NK-92 (cell line): ENCODE measurements at regions not wholly inside any gene's neighbourhood (a gene's known extent, or its start where the extent isn't known, plus 50 kb on each side); places are given as distances from the start of the nearest gene placed in this dataset.

ENCODE experiments used
- DNase-seq: peaks from one replicate; lab custom pipeline; 2025; ENCODE audit not compliant: unreplicated experiment; lab: John Stamatoyannopoulos, UW

DNA sequence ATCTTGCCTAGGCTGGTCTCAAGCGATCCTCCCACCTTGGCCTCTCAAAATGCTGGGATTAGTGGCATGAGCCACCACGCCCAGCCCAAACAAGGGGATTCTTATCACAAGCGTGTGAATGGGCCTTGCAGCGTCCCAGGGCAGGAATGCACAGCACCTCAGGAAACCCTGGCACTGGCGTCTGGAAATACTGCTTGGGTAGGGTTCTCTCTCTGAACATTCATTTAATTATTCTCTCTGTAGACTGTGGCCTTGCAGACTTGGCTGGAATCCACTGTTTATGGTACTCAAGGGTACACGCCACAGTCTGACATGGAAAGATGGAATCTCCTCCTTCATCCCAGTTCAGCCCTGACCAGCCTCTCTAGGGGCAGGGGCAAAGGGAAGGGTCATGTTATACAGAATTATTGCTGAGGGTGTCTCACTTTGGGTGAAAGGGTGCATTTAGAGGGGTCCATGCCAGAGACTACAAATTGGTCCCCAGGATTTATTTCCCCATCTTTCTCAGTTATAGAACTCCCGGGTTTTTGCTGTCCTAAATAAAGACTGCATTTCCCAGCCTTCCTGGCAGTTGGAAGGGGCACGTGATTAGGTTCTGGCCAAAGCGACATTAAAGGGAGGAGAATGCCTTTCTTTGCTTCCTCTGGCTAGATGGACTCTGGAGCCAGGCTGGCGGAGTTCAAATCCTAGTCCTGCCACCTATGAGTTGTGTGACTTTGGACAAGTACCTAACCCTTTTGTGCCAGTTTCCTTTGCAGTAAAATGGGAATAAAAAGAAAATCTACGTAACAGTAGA lies 147.2 kb upstream of the HAAO start:
- no peak for DNase-seq

GRCh38 chr2:42938671-42939370 lies 146.4 kb upstream of the HAAO start:
- no peak for DNase-seq

DNA sequence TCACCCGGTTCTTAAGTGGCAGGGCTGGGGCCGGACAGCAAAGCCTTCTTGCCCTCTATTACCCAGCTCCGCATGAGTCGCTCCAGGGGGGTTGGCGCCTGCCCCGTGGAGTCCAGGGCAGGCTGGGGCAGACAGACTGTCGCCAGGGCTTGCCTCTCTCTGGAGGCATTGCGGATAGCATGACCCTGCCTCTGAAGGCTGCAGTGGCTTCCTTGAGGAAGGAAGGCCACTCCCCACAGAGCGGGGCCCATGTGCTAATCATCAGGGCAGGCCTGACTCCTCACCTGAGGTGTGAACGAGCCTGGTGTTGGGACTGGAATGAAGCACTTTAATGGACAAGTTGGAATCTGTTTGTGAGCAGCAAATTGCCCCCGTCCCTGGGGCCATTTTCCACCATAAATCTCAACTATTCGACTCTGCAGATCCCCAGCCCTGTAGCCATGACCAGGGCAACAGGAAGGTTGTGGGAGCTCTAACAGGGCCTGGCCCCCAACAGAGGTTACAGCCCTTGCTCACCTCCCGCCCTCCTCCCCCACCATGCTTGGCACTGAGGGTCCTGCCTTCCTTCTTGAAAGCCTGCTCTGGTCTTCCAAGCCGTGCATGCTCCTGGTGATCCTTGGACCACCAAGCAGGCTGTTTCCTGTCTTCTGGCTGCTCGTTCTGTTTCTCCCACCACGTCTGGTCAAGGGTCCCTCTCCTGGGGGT lies 144.9 kb upstream of the HAAO start:
- no peak for DNase-seq

GRCh38 chr2:42935692-42936671 lies 143.6 kb upstream of the HAAO start:
- DNase-seq: no peak

DNA sequence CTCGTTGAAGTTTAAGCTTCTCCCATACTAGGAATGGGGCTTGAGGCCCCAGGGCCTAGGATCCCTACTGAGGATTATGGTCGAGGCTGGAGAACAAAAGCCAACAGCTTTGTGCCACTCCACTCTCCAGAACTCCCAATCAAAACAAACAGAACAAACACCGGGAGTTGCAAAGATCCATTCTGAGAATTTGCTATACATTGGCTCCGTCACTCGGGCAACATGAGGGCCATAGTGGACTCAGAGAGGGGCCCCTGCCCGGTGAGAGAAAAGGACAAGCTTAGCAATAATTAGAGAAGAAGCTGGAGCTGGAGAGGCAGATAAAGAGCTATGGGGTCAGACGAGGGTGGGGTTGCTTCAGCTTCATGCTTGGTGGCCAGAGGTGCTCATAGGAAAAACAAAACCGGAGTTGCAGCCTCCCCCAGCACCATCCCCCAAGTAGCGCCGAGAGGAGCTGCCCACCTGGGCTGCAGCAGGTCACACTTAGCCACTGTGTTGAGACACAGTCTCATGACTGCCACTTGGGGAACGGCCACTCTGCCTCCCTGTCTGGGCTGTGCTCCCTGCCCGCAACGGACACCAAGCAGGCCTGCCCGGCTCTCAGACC lies 142.3 kb upstream of the HAAO start:
- no peak for DNase-seq

DNA sequence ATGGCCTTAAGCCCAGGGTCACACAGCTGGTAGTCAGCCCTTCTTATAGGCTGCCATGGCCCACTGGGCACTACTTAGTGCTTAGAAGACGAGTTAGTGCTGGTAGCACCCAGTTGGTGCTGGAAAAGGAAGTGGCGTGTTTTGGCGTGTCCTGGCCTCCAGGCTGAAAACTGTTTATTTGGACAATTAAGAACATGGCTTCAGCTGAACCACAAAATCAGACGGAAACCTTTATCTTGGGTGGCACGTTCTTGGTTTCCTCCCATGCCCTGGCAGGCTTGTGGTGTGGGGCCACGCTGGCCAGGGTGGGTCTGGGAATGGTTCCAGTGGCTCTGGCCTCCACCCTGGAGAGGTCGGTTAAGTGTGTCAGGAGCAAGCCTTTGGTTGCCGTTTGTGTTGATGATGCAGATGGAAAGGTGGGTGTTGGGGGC lies 141.5 kb upstream of the HAAO start:
- no peak for DNase-seq

GRCh38 chr2:42932271-42933151 lies 140.1 kb upstream of the HAAO start:
- no peak for DNase-seq

DNA sequence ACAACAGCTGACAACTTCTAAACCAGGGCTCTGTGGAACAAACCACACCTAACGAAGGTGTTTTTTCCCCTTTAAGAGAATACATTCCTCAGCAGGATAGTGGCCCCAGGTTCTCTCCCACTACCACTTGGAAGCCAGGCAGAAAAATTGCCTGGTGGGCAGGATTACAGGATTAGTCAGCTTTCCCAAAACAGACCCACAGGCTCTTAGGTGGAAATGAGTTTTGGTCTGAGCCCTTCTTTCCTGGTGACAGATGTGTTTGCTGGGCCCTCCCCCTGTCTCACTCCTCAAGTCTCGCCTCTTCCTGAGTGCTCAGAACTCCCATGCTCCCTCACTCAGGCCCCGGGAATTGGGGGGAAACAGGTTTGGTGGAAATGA lies 139.4 kb upstream of the HAAO start:
- no peak for DNase-seq

DNA sequence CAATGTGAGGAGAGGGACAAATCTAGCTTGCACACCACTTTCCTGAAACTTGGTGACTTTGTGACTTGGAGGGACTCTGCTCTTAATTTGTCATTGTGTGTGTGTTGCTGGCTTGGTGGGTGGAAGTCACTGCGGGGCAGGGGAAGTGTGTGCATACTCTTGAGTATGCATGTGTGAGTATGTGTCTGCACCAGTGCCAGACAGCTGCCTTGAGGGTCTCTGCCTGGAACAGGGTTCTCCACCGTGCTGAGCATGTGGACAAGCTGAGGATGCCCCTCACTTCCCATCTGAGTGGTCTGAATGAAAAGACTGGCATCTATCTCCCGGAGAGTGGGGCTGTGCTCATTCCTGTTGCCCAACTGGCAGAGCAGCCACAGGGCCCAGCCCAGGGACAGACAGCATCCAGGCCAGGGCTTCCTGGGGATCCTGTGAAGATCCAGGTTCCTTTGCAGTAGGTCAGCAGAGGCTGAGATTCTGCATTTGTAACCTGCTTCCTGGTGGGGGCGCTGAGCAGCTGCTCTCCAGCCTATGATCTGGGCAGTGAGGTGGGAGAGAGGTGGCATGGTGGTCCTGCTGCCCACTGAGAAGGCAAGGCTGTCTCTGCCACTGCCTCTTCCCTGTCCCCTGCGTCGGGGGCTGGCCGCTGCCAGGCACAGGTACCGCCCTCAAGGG lies 138.9 kb upstream of the HAAO start:
- no peak for DNase-seq

DNA sequence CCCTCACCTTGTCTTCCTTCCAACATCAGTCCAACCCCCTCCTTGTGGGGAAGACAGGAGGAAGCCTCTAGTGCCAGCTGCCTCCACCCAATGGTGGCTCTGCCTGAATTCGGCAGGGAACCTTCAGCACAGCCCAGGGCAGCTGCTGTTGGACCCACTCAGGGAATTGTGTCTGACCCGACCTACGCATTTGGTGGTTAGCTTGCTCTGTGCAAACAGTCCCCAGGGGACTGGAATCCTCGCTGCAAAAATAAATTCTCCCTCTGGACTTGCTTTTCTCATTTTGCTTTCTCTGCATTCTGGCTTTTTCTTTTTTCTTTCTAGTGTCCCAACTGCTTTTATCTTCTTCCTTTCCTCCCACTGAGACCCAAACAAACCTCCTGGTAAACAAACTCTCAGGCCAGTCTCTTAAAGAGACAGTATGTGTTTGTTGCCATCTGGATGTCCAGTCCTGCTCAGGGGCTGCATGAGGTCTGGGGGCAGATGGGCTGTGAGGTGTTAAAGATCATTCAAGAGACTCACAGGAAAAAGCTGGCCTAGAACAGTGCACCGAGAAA lies 137.7 kb upstream of the HAAO start:
- DNase-seq: no peak

DNA sequence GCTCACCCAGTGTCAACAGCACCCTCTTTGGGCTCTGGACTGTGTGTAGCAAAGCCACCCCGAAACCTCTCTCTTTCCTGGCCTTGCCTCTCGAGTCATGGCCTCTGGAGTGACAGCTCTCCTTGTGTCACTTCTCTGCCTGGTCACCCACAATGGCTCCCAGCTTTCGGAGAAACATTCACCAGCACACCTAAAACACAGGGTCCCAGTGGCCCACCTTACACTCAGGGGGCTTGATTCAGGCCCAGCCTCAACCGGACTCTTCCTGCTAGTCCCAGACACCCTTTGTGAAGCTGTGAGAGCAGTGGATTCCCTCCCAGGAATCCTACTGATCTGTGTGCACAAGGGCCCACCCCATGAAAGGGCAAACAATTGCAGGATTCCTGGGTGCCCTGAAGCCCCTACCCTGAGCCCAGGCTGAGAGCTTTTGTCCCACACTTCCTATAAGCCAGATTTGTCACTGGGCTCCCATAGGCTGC lies 137.2 kb upstream of the HAAO start:
- no peak for DNase-seq

DNA sequence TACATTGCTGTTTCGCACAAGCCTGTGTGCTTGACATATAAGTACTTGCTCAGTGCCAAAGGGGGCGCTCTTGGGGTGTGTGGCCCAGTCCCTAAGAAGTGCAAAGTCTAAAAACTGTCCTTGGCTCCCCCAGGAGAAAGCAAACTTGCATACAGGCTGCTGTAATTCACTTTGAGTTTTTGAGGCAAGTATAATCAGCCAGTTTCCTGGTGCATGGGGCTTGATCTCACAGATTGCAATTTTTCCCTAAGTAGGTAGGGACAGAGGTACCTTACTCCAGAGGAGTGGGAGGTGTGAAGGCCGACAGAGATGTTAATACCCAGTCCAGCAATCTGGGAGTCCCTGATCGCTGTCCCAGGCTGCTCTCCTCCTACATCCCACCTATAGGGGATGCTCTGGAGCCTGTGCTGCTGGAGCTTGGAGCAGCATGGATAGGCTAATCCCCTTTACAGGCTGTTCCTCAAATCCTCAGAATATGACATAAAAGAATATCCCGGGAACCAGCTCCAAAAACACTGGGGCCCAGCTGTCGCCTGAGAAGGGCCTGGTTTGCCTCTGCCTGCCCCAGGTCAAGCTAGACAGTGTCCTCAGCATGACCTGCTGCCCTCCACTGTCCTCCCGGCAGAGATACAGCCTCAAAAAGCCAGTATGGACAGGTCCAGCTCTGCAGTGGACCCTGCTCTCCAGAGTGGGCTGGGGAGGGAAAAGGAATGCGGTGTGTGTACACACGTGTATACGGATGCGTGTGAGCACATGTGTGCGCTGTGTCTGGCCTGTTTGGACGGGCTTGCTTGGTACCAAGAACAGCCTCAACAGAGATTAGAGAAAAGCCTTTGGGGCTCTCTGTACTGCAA lies 136.5 kb upstream of the HAAO start:
- DNase-seq: no peak

GRCh38 chr2:42928161-42928691 lies 135.8 kb upstream of the HAAO start:
- DNase-seq: no peak

DNA sequence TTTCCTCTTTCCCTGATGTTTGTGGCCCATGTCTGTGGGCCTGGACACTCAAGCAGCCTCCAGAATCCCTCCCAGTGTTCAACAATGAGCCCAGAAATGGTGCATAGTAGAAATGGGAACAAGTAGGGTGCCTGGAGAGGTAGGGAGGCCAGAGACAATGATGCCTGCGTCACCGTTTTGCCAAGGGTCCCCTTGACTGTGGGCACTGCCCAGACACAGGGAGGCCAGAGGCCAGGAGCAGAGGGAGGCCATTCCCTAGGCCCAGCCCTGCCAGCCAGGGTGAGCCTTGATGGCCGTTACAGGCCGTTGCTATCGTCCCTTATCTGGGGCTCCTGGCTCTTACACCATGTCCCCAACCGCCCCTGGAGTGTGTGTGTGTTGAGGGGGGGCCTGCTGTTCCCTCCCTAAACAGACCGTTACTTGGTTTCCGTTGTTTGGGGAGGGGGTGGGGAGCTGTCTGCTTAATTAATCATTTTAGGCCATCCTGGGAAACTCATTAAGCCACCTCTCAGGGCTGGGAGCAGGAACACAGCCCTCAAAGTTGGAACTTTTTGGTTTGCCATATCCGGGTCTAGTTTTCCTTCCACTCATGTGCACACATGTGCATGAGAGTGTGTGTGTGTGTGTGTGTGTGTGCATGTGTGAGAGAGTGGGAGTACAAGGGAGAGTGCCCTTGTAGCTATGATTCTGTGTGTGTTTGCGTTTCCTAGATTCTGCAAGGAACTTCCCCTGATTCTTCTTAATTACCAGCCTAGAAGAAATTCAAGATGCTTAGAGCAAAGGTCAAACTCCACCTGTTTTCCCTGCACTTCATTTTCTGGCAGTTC lies 135.2 kb upstream of the HAAO start:
- DNase-seq: no peak

- no peak for DNase-seq
Observed at GRCh38 chr2:42926434-42927333, 134.3 kb upstream of the HAAO start.
